ENCODE measurements at regions not wholly inside any gene's neighbourhood (a gene's known extent, or its start where the extent isn't known, plus 50 kb on each side); places are given as distances from the start of the nearest gene placed in this dataset.
"Not testable (repeated sequence)": the region's sequence is repeated elsewhere in the genome, so short reads cannot be mapped to it uniquely, and the experiment has no call there.

DNA sequence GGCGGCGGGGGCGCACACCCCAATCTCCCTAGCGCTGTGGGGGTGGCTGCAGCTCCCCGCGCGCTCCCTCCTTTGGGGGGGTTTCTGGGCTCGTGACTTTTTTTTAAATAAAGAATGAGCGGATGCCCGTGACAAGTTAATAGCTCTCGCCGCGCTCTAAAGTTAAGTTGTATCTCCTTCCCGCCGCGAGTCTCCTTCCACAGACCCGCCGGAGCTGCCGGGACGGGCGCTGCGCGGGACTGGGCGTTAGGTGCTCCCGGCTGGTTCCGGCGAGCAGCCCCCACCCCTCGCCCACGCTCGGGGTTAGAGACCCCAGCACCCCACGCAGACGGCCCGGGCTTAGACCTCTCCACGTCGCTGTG lies 82.6 kb upstream of the HMGA2 start:
- TF ChIP-seq, protein P1, sequence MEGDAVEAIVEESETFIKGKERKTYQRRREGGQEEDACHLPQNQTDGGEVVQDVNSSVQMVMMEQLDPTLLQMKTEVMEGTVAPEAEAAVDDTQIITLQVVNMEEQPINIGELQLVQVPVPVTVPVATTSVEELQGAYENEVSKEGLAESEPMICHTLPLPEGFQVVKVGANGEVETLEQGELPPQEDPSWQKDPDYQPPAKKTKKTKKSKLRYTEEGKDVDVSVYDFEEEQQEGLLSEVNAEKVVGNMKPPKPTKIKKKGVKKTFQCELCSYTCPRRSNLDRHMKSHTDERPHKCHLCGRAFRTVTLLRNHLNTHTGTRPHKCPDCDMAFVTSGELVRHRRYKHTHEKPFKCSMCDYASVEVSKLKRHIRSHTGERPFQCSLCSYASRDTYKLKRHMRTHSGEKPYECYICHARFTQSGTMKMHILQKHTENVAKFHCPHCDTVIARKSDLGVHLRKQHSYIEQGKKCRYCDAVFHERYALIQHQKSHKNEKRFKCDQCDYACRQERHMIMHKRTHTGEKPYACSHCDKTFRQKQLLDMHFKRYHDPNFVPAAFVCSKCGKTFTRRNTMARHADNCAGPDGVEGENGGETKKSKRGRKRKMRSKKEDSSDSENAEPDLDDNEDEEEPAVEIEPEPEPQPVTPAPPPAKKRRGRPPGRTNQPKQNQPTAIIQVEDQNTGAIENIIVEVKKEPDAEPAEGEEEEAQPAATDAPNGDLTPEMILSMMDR (conservative IDR thresholded peaks at IDR 0.05; ENCODE audit: low read depth, low read length), result no peak
- H3K4me3 ChIP-seq (ENCODE audit: low read depth, low read length), result peak overlapping the region; percentile 79
- peak; percentile 59 for DNase-seq (ENCODE audit: low read depth)

DNA sequence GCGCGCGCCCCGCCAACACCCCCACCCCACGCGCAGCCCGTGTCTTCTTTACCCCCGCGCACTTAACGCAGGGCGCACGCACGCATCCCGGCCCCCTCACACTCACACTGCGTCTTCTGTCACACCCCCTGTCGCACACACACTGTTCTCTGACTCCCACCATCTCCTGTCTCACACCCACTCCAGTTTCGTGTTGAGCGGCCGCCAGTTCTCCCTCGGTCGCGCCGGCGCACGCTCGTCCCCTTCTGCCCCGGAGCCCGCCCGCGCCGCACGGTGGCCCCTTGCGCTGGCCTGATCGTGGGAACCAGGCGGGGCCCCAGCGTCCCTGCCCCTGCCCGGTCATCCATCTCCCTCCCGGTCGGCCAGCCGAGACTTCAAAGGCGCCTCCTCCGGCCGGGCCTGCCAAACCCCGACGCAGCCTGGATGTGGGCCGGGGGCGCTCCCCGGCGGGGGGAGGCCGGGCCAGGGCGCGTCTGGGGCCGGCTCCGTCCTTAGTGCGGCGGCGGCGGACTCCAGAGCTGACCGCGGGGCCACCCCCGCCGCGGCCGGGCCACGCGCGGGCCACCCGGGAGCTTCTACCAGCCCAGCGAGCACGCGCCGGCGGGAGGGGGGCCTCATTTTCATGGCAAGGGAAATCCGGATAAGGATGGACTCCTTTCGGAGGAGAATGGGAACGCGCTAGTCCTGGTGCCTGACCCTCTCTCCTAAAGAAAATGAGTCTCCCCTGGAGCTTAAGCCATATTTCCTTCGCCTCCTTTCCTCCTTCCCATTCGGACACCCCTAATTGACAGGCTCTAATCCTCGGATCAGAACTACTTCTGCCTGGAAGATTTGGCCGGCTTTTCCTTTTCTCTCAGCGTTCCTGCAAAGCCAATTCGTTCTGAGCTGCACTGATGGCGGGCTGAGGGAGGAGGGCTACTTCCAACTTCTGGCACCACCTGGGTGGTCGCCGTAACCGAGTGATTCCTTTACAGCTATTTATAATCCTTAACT lies 82.0 kb upstream of the HMGA2 start:
- TF ChIP-seq, protein P1 (conservative IDR thresholded peaks at IDR 0.05; ENCODE audit: low read depth, low read length), result no peak
- peak; percentile 42 for DNase-seq (ENCODE audit: low read depth)

DNA sequence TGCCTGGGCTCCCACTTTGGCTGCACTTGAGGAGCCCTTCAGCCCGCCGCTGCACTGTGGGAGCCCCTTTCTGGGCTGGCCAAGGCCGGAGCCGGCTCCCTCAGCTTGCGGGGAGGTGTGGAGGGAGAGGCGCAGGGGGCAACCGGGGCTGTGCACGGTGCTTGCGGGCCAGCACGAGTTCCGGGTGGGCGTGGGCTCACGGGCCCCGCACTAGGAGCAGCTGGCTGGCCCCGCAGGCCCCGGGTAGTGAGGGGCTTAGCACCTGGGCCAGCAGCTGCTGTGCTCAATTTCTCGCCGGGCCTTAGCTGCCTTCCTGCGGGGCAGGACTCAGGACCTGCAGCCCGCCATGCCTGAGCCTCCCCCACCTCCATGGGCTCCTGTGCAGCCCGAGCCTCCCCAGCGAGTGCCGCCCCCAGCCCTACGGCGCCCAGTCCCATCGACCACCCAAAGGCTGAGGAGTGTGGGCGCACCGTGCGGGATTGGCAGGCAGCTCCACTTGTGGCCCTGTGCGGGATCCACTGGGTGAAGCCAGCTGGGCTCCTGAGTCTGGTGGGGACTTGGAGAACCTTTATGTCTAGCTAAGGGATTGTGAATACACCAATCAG lies 79.9 kb upstream of the HMGA2 start:
- DNase-seq (ENCODE audit: low read depth); H3K4me3 ChIP-seq (ENCODE audit: low read depth, low read length): not testable (repeated sequence)

More for the DNA sequence above, 82.0 kb upstream of the HMGA2 start:
- H3K4me3 ChIP-seq (ENCODE audit: low read depth, low read length), result peak overlapping the region; percentile 79

DNA sequence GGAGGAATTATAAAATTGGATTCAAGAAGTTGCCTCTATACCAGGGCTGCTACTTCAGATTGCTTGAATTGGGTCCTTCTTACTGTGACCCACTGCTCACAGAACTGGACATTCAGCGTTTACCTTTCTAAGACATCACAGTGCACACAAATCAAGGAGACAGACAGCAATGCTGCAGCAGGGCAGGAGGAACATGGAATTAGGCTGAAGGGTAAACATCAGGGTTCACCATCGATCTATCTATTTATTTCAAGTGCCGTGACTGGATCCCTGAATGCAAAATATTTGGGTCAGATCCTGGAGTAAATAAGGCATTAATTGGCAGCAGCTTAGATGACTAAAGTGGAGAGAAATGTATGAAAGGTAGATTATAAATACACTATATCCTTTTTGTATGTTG lies 76.9 kb upstream of the HMGA2 start:
- H3K4me3 ChIP-seq (ENCODE audit: low read depth, low read length), result no peak overlapping the region
- no peak for DNase-seq (ENCODE audit: low read depth)
- TF ChIP-seq, protein P1 (conservative IDR thresholded peaks at IDR 0.05; ENCODE audit: low read depth, low read length), result no peak

DNA sequence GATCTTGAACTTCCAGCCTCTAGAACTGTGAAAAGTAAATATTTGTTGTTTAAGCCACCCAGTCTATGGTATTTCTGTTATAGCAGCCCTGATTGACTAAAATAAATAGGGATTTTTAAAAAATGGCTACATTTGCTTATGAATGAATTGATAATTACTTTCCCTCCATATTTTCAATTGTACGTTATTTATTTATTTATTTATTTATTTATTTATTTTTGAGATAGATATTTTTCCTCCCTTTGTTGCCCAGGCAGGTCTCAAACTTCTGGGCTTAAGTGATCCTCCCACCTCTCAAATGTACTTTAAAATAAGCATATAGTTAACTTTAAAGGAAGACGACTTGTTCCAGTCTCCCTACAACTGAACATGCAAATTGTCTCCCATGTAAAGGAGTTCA lies 76.0 kb upstream of the HMGA2 start:
- no peak for DNase-seq (ENCODE audit: low read depth)
- H3K4me3 ChIP-seq (ENCODE audit: low read depth, low read length), result no peak overlapping the region
- TF ChIP-seq, protein P1 (conservative IDR thresholded peaks at IDR 0.05; ENCODE audit: low read depth, low read length), result no peak

DNA sequence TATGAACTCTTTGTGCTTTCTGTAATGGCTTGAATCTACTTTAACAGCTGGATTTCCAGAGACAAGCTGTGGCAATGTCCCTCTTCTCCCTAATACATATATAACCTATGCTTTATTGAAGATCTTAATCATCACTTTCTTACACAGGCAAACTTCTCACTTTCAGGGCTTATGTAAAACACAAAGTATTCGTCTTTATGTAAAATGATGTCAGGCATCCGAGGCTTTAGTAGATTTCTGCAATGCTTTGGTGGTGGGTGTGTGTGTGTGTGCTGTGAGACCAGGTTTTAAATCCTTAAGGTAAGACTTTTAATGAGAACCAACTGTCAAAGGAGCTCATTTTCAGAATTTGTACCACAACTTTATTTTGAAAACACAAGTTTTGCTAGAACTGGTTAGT lies 70.0 kb upstream of the HMGA2 start:
- TF ChIP-seq, protein P1 (conservative IDR thresholded peaks at IDR 0.05; ENCODE audit: low read depth, low read length), result no peak
- DNase-seq (ENCODE audit: low read depth), result no peak
- no peak overlapping the region for H3K4me3 ChIP-seq (ENCODE audit: low read depth, low read length)

DNA sequence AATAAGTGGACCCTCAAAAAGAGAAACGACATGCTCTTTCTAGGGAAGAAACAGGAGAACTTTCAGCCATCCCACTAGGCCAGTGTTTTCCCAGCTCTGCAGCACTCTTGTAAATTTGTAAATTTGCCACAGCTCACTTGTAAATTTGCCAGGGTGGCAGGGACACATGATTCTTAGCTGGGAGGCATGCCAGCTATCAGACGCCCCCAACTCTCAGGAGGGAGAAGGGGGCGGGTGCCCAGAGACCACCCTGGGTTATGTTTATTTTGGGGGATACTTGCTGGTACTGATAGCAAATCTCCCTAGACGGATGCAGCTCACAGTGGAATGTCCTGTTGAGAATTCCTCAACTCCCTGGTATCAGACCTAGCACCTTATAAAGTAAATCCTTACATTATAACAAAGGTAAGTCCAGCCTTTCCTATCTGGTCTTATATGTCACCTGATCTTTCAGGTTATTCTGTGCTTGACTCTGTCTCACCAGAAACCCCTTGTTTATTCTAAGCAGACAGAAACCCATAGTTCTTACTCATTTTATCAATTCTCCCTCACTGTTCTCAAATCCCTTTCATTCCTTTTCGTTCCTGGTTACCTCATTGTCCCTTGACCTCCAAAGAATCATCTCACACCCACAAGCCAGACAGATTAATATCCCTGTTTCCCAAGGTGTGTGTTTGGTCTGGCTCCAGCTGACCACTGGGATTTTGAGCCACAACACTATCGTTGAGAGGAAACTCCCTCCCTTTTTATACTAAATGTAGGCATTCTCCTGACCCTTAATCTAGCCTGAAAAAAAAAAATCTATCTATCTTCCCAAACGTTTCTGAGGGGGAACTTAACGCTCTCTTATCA lies 69.3 kb upstream of the HMGA2 start:
- TF ChIP-seq, protein P1 (conservative IDR thresholded peaks at IDR 0.05; ENCODE audit: low read depth, low read length), result no peak
- no peak for DNase-seq (ENCODE audit: low read depth)
- no peak overlapping the region for H3K4me3 ChIP-seq (ENCODE audit: low read depth, low read length)
